Osteoblast (primary cell): ENCODE measurements at regions not wholly inside any gene's neighbourhood (a gene's known extent, or its start where the extent isn't known, plus 50 kb on each side); places are given as distances from the start of the nearest gene placed in this dataset.

ENCODE experiments used
- DNase-seq: peaks from one replicate; pipeline ENCODE4 v3.0.0; 2011; ENCODE audit warnings: low spot score, mixed read lengths; ENCODE audit not compliant: insufficient read length; ENCODE audit errors: missing footprints
- H2AFZ ChIP-seq: 2 replicates; pipeline ENCODE4 v1.6.0; 2011; ENCODE audit warnings: mild to moderate bottlenecking, low read length
- H3K27ac ChIP-seq: 2 replicates; pipeline ENCODE4 v1.5.1; 2011; ENCODE audit warnings: mild to moderate bottlenecking, low read depth, low read length, moderate library complexity
- H3K27me3 ChIP-seq: 2 replicates; pipeline ENCODE4 v1.6.0; 2012; ENCODE audit warnings: mild to moderate bottlenecking, control low read depth, inconsistent platforms, low read length, moderate library complexity; ENCODE audit not compliant: insufficient read depth
- H3K36me3 ChIP-seq: 2 replicates; pipeline ENCODE4 v1.5.1; 2011; ENCODE audit warnings: mild to moderate bottlenecking, low read length, control low read depth, moderate library complexity; ENCODE audit not compliant: insufficient read depth
- H3K4me1 ChIP-seq: 2 replicates; pipeline ENCODE4 v1.5.1; 2011; ENCODE audit warnings: mild to moderate bottlenecking, low read length, control low read depth, moderate library complexity; ENCODE audit not compliant: insufficient read depth
- H3K4me2 ChIP-seq: 2 replicates; pipeline ENCODE4 v1.6.0; 2011; ENCODE audit warnings: mild to moderate bottlenecking, low read length; ENCODE audit not compliant: insufficient read depth
- H3K4me3 ChIP-seq: fragments of 200-600 bp; sonication (generic); 3 replicates; pipeline ENCODE4 v1.5.1; 2012; ENCODE audit warnings: mild to moderate bottlenecking, low read length, inconsistent platforms; ENCODE audit not compliant: insufficient read depth
- H3K79me2 ChIP-seq: 2 replicates; pipeline ENCODE4 v1.6.0; 2012; ENCODE audit warnings: mild to moderate bottlenecking, low read length, control low read depth, inconsistent platforms; ENCODE audit not compliant: insufficient read depth
- H3K9me3 ChIP-seq: 2 replicates; pipeline ENCODE4 v1.5.1; 2011; ENCODE audit warnings: low read depth, low read length, control low read depth
- H4K20me1 ChIP-seq: 2 replicates; pipeline ENCODE4 v1.6.0; 2012; ENCODE audit warnings: mild to moderate bottlenecking, low read length, control low read depth; ENCODE audit not compliant: insufficient read depth
- CTCF ChIP-seq: IDR thresholded peaks from 2 replicates; pipeline ENCODE4 v1.5.1; 2011; ENCODE audit warnings: mild to moderate bottlenecking, low read depth, low read length, moderate library complexity; ENCODE audit errors: extremely low read depth

DNA sequence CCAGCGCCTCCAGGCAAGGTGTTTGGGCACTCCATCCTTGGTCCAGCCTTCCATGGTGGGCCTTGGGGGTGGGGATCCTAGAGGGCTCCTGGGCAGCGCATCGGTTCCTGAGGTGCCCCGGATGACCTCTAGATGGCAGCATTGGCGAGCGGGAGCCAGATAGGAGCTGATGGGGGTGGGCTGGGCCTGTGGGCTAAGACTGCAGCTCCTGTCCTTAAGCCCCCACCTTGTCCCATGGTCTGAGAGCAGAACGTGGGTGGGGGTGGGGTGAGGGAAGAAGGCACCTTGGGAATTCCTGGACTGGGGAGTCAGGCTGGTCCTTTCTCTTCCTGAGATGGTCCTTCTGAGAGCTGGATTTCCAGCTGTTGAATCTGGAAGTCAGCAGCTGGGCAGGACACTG lies 93.4 kb upstream of the CSF3R start:
- no peaks in the 10 kb centered on the region for H3K9me3 ChIP-seq
- H3K36me3 ChIP-seq, result no peaks in the 10 kb centered on the region
- H3K4me2 ChIP-seq, result no peak overlapping the region
- H3K4me3 ChIP-seq, result no peak overlapping the region
- peak; percentile 82 for TF ChIP-seq CTCF
- H3K27me3 ChIP-seq, result no peaks in the 10 kb centered on the region
- H3K79me2 ChIP-seq, result no peaks in the 10 kb centered on the region
- no peaks in the 10 kb centered on the region for H3K4me1 ChIP-seq
- no peaks in the 10 kb centered on the region for H4K20me1 ChIP-seq
- no peak overlapping the region for H2AFZ ChIP-seq
- H3K27ac ChIP-seq, result no peak overlapping the region
- peak; percentile 94 for DNase-seq

DNA sequence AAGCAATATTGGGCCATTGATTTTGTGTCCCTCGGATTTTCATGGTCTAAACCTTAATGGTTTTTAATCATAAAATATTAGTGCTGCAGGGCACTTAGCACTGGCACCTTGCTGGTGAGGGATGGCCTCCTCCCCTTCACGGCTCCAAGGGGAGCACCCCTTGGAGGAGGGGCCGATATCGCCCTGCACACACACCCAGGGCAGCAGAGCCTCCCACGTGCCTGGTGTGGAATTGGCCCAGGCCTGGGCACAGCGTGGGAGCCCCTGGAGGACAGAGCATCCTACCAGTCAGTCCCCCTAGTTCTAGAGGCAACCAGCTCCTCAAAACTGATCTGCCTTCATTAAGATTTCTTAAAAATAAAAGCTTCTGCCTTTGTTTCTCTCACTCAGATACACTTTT lies 90.7 kb upstream of the CSF3R start:
- H3K27me3 ChIP-seq, result no peaks in the 10 kb centered on the region
- no peaks in the 10 kb centered on the region for H3K9me3 ChIP-seq
- H2AFZ ChIP-seq, result no peak overlapping the region
- no peaks in the 10 kb centered on the region for H3K36me3 ChIP-seq
- TF ChIP-seq CTCF, result no peak
- no peaks in the 10 kb centered on the region for H3K79me2 ChIP-seq
- no peaks in the 10 kb centered on the region for H4K20me1 ChIP-seq
- no peak overlapping the region for H3K4me2 ChIP-seq
- no peak for DNase-seq
- no peaks in the 10 kb centered on the region for H3K4me1 ChIP-seq
- H3K4me3 ChIP-seq, result no peak overlapping the region
- H3K27ac ChIP-seq, result no peak overlapping the region

DNA sequence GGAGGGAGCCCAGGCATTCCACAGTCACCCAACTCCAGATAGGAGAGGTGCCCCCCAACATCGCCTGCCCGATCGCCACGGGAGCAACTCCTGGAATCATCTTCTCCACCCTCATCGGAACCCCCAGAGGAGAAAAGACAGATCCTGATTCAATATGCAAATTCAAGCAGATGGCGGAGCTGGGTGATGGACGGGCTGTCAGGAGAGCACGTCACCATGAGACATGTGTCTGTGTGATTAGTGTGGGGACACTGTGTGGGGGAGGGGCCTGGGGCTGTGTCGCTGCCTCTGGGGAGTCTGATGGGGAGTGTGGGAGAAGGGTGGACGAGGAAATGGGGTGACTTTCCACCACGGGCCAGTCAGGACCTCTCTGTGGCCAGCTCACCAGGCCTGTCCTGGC lies 90.2 kb upstream of the CSF3R start:
- no peak overlapping the region for H3K4me2 ChIP-seq
- H3K79me2 ChIP-seq, result no peaks in the 10 kb centered on the region
- no peaks in the 10 kb centered on the region for H3K4me1 ChIP-seq
- TF ChIP-seq CTCF, result no peak
- no peaks in the 10 kb centered on the region for H4K20me1 ChIP-seq
- DNase-seq, result no peak
- no peak overlapping the region for H3K27ac ChIP-seq
- no peak overlapping the region for H3K4me3 ChIP-seq
- no peaks in the 10 kb centered on the region for H3K36me3 ChIP-seq
- no peaks in the 10 kb centered on the region for H3K9me3 ChIP-seq
- H3K27me3 ChIP-seq, result no peaks in the 10 kb centered on the region
- H2AFZ ChIP-seq, result no peak overlapping the region

- no peak for DNase-seq
- Histone ChIP-seq H3K9me3 (no peaks in the 10 kb centered on the region), H3K27me3 (no peaks in the 10 kb centered on the region), H3K79me2 (no peaks in the 10 kb centered on the region), H4K20me1 (no peaks in the 10 kb centered on the region), H3K36me3 (no peaks in the 10 kb centered on the region), H3K4me2 (no peak overlapping the region), H3K4me1 (no peaks in the 10 kb centered on the region), H3K27ac (no peak overlapping the region), H3K4me3 (no peak overlapping the region), H2AFZ (no peak overlapping the region)
- TF ChIP-seq CTCF, result no peak
These were observed 89.5 kb upstream of the CSF3R start for GRCh38 chr1:36572142-36572715.
